ENCODE measurements at regions not wholly inside any gene's neighbourhood (a gene's known extent, or its start where the extent isn't known, plus 50 kb on each side); places are given as distances from the start of the nearest gene placed in this dataset.

GRCh38 chr9:107647611-107648010 is 158.0 kb upstream of the KLF4 start:
- Histone ChIP-seq H3K9ac (ENCODE audit: low read depth in 1 of 2, low read length in 2 of 2) (no peak overlapping the region), H3K4me3 (ENCODE audit: low read depth in 1 of 3, low read length in 3 of 3) (no peak overlapping the region), H3K36me3 (ENCODE audit: control insufficient read depth in 4 of 4, insufficient read depth in 3 of 4, low read depth in 1 of 4, low read length in 3 of 4) (no peaks in the 10 kb centered on the region), H3K9me3 (ENCODE audit: control insufficient read depth in 4 of 4, low read length in 3 of 4) (no peaks in the 10 kb centered on the region), H3K4me1 (ENCODE audit: control insufficient read depth in 4 of 4, insufficient read depth in 4 of 4, low read length in 3 of 4) (peaks cover 3 to 10% (median 6%) of the 10 kb centered on the region in 4 donors), H3K27me3 (ENCODE audit: control insufficient read depth in 4 of 4, insufficient read depth in 4 of 4, low read length in 3 of 4) (no peaks in the 10 kb centered on the region), H3K27ac (ENCODE audit: low read depth in 1 of 2, low read length in 2 of 2) (no peak overlapping the region)
- WGBS, result 96% methylated on average over 5 of the region's 5 CpGs
- TF ChIP-seq FOXA1 (IDR thresholded peaks at IDR 0.05), result no peak
- DNase-seq (ENCODE audit: low spot score), result no peak

DNA sequence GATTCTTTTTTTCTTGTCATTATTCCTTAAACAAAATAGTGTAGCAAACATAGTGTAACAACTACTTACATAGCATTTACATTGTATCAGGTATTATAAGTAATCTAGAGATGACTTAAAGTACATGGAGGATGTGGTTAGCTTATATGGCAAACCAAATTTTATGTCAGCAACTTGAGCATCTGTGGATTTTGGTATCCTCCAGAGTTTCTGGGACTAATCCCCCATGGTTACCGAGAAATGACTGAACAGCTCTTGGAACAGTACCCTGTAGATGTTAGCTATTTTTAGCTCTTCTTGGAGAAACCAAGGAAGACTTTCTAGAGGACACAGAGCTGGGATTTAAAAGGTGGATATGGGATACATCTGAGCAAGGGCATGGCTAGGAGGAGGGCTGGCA is 157.6 kb upstream of the KLF4 start:
- DNase-seq (ENCODE audit: low spot score), result no peak
- no peaks in the 10 kb centered on the region for H3K9me3 ChIP-seq (ENCODE audit: control insufficient read depth in 4 of 4, low read length in 3 of 4)
- H3K4me1 ChIP-seq (ENCODE audit: control insufficient read depth in 4 of 4, insufficient read depth in 4 of 4, low read length in 3 of 4), result peaks cover 3 to 10% (median 6%) of the 10 kb centered on the region in 4 donors
- WGBS, result 97% methylated on average over 1 of the region's 1 CpG
- no peak overlapping the region for H3K27ac ChIP-seq (ENCODE audit: low read depth in 1 of 2, low read length in 2 of 2)
- no peak overlapping the region for H3K4me3 ChIP-seq (ENCODE audit: low read depth in 1 of 3, low read length in 3 of 3)
- H3K36me3 ChIP-seq (ENCODE audit: control insufficient read depth in 4 of 4, insufficient read depth in 3 of 4, low read depth in 1 of 4, low read length in 3 of 4), result no peaks in the 10 kb centered on the region
- no peaks in the 10 kb centered on the region for H3K27me3 ChIP-seq (ENCODE audit: control insufficient read depth in 4 of 4, insufficient read depth in 4 of 4, low read length in 3 of 4)
- H3K9ac ChIP-seq (ENCODE audit: low read depth in 1 of 2, low read length in 2 of 2), result no peak overlapping the region
- TF ChIP-seq RXRA (IDR thresholded peaks at IDR 0.05) (no peak), ZBTB33 (IDR thresholded peaks at IDR 0.05) (no peak)
- TF ChIP-seq, protein P1, sequence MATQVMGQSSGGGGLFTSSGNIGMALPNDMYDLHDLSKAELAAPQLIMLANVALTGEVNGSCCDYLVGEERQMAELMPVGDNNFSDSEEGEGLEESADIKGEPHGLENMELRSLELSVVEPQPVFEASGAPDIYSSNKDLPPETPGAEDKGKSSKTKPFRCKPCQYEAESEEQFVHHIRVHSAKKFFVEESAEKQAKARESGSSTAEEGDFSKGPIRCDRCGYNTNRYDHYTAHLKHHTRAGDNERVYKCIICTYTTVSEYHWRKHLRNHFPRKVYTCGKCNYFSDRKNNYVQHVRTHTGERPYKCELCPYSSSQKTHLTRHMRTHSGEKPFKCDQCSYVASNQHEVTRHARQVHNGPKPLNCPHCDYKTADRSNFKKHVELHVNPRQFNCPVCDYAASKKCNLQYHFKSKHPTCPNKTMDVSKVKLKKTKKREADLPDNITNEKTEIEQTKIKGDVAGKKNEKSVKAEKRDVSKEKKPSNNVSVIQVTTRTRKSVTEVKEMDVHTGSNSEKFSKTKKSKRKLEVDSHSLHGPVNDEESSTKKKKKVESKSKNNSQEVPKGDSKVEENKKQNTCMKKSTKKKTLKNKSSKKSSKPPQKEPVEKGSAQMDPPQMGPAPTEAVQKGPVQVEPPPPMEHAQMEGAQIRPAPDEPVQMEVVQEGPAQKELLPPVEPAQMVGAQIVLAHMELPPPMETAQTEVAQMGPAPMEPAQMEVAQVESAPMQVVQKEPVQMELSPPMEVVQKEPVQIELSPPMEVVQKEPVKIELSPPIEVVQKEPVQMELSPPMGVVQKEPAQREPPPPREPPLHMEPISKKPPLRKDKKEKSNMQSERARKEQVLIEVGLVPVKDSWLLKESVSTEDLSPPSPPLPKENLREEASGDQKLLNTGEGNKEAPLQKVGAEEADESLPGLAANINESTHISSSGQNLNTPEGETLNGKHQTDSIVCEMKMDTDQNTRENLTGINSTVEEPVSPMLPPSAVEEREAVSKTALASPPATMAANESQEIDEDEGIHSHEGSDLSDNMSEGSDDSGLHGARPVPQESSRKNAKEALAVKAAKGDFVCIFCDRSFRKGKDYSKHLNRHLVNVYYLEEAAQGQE (IDR thresholded peaks at IDR 0.05), result no peak

- no peaks in the 10 kb centered on the region for H3K36me3 ChIP-seq (ENCODE audit: control insufficient read depth in 4 of 4, insufficient read depth in 3 of 4, low read depth in 1 of 4, low read length in 3 of 4)
- H3K4me3 ChIP-seq (ENCODE audit: low read depth in 1 of 3, low read length in 3 of 3), result no peak overlapping the region
- no peak overlapping the region for H3K9ac ChIP-seq (ENCODE audit: low read depth in 1 of 2, low read length in 2 of 2)
- peaks cover 3 to 10% (median 6%) of the 10 kb centered on the region in 4 donors for H3K4me1 ChIP-seq (ENCODE audit: control insufficient read depth in 4 of 4, insufficient read depth in 4 of 4, low read length in 3 of 4)
- peak overlapping the region; percentile 1 to 9 for H3K27ac ChIP-seq (ENCODE audit: low read depth in 1 of 2, low read length in 2 of 2)
- no peak for DNase-seq (ENCODE audit: low spot score)
- H3K9me3 ChIP-seq (ENCODE audit: control insufficient read depth in 4 of 4, low read length in 3 of 4), result no peaks in the 10 kb centered on the region
- H3K27me3 ChIP-seq (ENCODE audit: control insufficient read depth in 4 of 4, insufficient read depth in 4 of 4, low read length in 3 of 4), result no peaks in the 10 kb centered on the region
- WGBS, result 27% methylated on average over 1 of the region's 1 CpG
- TF ChIP-seq, protein P2, sequence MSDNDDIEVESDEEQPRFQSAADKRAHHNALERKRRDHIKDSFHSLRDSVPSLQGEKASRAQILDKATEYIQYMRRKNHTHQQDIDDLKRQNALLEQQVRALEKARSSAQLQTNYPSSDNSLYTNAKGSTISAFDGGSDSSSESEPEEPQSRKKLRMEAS (IDR thresholded peaks at IDR 0.05), result no peak
- no peak for TF ChIP-seq SP1 (IDR thresholded peaks at IDR 0.05)
- TF ChIP-seq EGR1 (IDR thresholded peaks at IDR 0.05; ENCODE audit: low read depth in 2 of 2), result peak in 1 of 2 donors; percentile 2
- TF ChIP-seq FOXA1 (IDR thresholded peaks at IDR 0.05), result no peak
- TF ChIP-seq YY1 (IDR thresholded peaks at IDR 0.05), result no peak
- no peak for TF ChIP-seq CTCF (IDR thresholded peaks at IDR 0.05; ENCODE audit: low read depth, low read length, missing input control)
- peak; percentile 85 to 91 for TF ChIP-seq HNF4A (conservative IDR thresholded peaks at IDR 0.05)
- no peak for TF ChIP-seq GABPA (IDR thresholded peaks at IDR 0.05 in 1 of 2, conservative IDR thresholded peaks at IDR 0.05 in 1 of 2)
- peak in 1 of 2 donors; percentile 18 for TF ChIP-seq RAD21 (IDR thresholded peaks at IDR 0.05)
- TF ChIP-seq RXRA (IDR thresholded peaks at IDR 0.05), result peak; percentile 77 to 85
- TF ChIP-seq TAF1 (conservative IDR thresholded peaks at IDR 0.05), result no peak
- TF ChIP-seq JUND (IDR thresholded peaks at IDR 0.05), result peak in 1 of 2 donors; percentile 7
- TF ChIP-seq, protein P1 (IDR thresholded peaks at IDR 0.05), result peak; percentile 9
- no peak for TF ChIP-seq HNF4G (IDR thresholded peaks at IDR 0.05)
- no peak for TF ChIP-seq ATF3 (IDR thresholded peaks at IDR 0.05)
- no peak for TF ChIP-seq FOXA2 (IDR thresholded peaks at IDR 0.05)
Observed at GRCh38 chr9:107645464-107645833, 155.9 kb upstream of the KLF4 start.
